ENCODE measurements at regions not wholly inside any gene's neighbourhood (a gene's known extent, or its start where the extent isn't known, plus 50 kb on each side); places are given as distances from the start of the nearest gene placed in this dataset.
"Not testable (repeated sequence)": the region's sequence is repeated elsewhere in the genome, so short reads cannot be mapped to it uniquely, and the experiment has no call there.

GRCh38 chr5:63022403-63022802 lies 443.8 kb downstream of the LRRC70 start:
- no peak for DNase-seq (ENCODE audit: low read depth)

GRCh38 chr5:63011158-63011557 lies 432.5 kb downstream of the LRRC70 start:
- DNase-seq (ENCODE audit: low read depth): peak; percentile 5
- TF ChIP-seq, protein P1, sequence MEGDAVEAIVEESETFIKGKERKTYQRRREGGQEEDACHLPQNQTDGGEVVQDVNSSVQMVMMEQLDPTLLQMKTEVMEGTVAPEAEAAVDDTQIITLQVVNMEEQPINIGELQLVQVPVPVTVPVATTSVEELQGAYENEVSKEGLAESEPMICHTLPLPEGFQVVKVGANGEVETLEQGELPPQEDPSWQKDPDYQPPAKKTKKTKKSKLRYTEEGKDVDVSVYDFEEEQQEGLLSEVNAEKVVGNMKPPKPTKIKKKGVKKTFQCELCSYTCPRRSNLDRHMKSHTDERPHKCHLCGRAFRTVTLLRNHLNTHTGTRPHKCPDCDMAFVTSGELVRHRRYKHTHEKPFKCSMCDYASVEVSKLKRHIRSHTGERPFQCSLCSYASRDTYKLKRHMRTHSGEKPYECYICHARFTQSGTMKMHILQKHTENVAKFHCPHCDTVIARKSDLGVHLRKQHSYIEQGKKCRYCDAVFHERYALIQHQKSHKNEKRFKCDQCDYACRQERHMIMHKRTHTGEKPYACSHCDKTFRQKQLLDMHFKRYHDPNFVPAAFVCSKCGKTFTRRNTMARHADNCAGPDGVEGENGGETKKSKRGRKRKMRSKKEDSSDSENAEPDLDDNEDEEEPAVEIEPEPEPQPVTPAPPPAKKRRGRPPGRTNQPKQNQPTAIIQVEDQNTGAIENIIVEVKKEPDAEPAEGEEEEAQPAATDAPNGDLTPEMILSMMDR (conservative IDR thresholded peaks at IDR 0.05; ENCODE audit: low read depth, low read length): no peak
- no peak overlapping the region for H3K4me3 ChIP-seq (ENCODE audit: low read depth, low read length)

More at GRCh38 chr5:63022403-63022802, 443.8 kb downstream of the LRRC70 start:
- TF ChIP-seq, protein P1 (conservative IDR thresholded peaks at IDR 0.05; ENCODE audit: low read depth, low read length): no peak
- no peak overlapping the region for H3K4me3 ChIP-seq (ENCODE audit: low read depth, low read length)

DNA sequence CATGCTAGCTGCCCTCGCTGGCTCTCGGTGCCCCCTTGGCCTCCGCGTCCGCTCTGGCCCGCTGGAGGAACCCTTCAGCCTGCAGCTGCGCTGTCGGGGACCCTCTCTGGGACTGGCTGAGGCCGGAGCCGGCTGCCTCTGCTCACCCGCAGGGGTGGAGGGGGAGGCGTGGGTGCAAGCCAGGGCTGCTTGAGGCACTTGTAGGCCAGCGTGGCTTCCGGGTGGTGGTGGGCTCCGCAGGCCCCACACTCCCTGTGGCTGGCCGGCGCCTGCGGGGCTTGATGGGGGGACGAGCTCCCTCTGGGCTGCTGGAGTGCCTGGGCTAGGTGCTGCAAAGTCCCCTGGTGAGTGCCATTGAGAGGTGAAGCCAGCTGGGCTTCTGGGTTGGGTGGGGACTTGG lies 429.6 kb downstream of the LRRC70 start:
- no peak for DNase-seq (ENCODE audit: low read depth)
- TF ChIP-seq, protein P1 (conservative IDR thresholded peaks at IDR 0.05; ENCODE audit: low read depth, low read length): no peak
- H3K4me3 ChIP-seq (ENCODE audit: low read depth, low read length): no peak overlapping the region

- DNase-seq (ENCODE audit: low read depth); H3K4me3 ChIP-seq (ENCODE audit: low read depth, low read length): not testable (repeated sequence)
Measured at GRCh38 chr5:62994842-62995241, 416.2 kb downstream of the LRRC70 start.

DNA sequence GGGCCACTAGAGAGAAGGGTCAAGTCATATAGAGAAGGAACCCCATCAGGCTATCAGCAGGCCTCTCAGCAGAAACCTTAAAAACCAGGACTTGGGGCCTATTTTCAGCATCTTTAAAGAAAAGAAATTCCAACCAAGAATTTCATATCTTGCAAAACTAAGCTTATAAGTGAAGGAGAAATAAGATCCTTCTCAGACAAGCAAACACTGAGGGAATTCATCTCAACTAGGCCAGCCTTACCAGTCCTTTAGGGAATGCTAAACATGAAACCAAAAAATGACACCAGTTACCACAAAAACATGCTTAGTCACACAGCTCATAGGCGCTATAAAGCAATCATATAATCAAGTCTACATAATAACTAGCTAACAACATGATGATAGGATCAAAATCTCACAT lies 407.1 kb downstream of the LRRC70 start:
- TF ChIP-seq, protein P1 (conservative IDR thresholded peaks at IDR 0.05; ENCODE audit: low read depth, low read length): no peak
- no peak overlapping the region for H3K4me3 ChIP-seq (ENCODE audit: low read depth, low read length)
- DNase-seq (ENCODE audit: low read depth): no peak

- peak; percentile 59 for DNase-seq (ENCODE audit: low read depth)
- TF ChIP-seq, protein P1 (conservative IDR thresholded peaks at IDR 0.05; ENCODE audit: low read depth, low read length): no peak
- no peak overlapping the region for H3K4me3 ChIP-seq (ENCODE audit: low read depth, low read length)
Measured at GRCh38 chr5:62982348-62982747, 403.7 kb downstream of the LRRC70 start.

GRCh38 chr5:62980884-62981283 lies 402.3 kb downstream of the LRRC70 start:
- TF ChIP-seq, protein P1 (conservative IDR thresholded peaks at IDR 0.05; ENCODE audit: low read depth, low read length): no peak
- no peak overlapping the region for H3K4me3 ChIP-seq (ENCODE audit: low read depth, low read length)
- no peak for DNase-seq (ENCODE audit: low read depth)

DNA sequence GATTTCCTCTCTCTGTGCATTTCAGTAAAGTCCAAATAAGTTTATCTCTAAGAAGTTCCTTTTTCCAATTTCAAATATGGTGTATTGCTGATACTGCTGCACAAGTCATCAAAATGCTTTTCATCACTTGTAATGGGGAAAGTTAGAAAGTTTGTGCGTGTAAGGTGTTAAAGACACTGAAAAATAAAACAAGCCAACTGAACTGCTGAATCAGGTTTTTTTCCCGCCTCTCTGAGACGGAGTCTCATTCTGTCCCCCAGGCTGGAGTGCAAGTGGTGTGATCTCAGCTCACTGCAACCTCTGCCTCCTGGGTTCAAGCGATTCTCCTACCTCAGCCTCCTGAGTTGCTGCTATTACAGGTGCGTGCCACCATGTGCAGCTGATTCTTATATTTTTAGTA lies 400.9 kb downstream of the LRRC70 start:
- DNase-seq (ENCODE audit: low read depth): no peak
- H3K4me3 ChIP-seq (ENCODE audit: low read depth, low read length): no peak overlapping the region
- TF ChIP-seq, protein P1 (conservative IDR thresholded peaks at IDR 0.05; ENCODE audit: low read depth, low read length): no peak

Measured in choroid plexus epithelial cell (primary cell).